ENCODE measurements at regions not wholly inside any gene's neighbourhood (a gene's known extent, or its start where the extent isn't known, plus 50 kb on each side); places are given as distances from the start of the nearest gene placed in this dataset.

DNA sequence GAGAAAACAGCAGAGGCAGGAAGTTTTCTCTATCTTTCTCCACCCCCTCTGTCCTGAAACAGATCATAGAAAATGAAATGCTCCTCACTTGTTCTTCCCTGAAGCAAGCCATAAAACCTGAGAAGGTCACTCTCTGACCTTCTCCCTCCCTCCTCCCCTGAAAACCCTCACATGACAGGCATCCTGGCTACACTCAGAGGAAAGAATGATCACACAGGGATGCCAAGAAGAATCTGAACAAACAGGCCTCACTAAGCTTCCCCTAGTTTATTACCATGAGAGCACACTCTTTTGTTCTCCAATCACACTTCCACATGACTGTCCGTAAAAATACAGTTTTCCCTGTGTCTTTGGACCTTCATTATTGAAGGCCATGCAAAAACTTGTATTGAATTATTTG, 300.1 kb downstream of the BUD13 start:
- no peaks in the 10 kb centered on the region for H3K9me3 ChIP-seq (ENCODE audit: low read depth)
- H3K4me3 ChIP-seq, result no peak overlapping the region
- no peak for DNase-seq
- in situ Hi-C loops (cut with MboI), result no loop called here
- H4K20me1 ChIP-seq (ENCODE audit: insufficient read depth), result no peaks in the 10 kb centered on the region
- TF ChIP-seq EZH2 (IDR thresholded peaks at IDR 0.05; ENCODE audit: insufficient read depth, poor library complexity, severe bottlenecking), result no peak
- no peak for TF ChIP-seq EZH2phosphoT487 (IDR thresholded peaks at IDR 0.05; ENCODE audit: insufficient read depth, low read depth)
- no peaks in the 10 kb centered on the region for H3K9me2 ChIP-seq (ENCODE audit: insufficient read depth)
- H3F3A ChIP-seq (ENCODE audit: insufficient read depth), result no peaks in the 10 kb centered on the region
- H3K9ac ChIP-seq, result no peak overlapping the region
- H3K27me3 ChIP-seq (replicated peaks; ENCODE audit: insufficient read depth), result no peaks in the 10 kb centered on the region
- H3K79me2 ChIP-seq (ENCODE audit: insufficient read depth), result no peaks in the 10 kb centered on the region
- H3K4me1 ChIP-seq (ENCODE audit: insufficient read depth), result peaks cover 8% of the 10 kb centered on the region
- no peak overlapping the region for H3K27ac ChIP-seq
- H3K4me2 ChIP-seq (ENCODE audit: unreplicated experiment), result no peak overlapping the region
- no peak overlapping the region for H2AFZ ChIP-seq
- WGBS, 2 experiments (ENCODE audit: low coverage in 1 of 2, low lambda C conversion rate in 2 of 2, missing lambda C conversion rate in 2 of 2), result 4 to 10% methylated on average over 1 of the region's 1 CpG
- H3K36me3 ChIP-seq (ENCODE audit: low read depth), result no peaks in the 10 kb centered on the region

DNA sequence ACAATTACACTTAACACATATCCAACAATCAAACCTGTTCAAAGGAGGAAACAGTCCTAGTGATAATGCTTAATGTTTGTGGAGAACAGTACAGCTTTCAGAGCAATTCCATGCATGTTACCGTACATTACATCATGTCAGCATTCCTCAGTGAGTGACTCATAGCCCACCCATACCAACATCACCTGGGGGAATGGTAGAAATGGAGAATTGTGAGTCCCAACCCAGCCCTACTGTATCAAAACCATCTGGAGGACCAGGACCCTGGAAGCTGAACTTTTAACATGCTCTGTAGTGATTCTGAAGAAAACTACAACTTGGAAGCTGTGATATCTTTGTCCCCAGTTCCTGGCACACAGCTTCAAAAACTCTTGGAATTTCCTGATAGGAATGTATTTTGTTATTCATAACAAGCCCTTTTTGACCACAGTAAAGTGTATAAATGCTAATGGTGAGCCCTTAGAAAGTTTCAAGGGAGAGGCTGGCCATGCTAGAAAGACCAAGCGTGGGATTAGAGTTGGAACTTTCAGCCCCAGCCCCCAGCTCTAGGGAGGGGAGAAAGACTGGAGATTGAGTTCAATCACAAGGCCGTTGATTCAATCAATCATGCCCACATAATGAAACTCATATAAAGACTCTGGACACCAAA, 301.1 kb downstream of the BUD13 start:
- WGBS, 2 experiments (ENCODE audit: low coverage in 1 of 2, low lambda C conversion rate in 2 of 2, missing lambda C conversion rate in 2 of 2), result 30 to 35% methylated on average over 3 of the region's 3 CpGs
- TF ChIP-seq EZH2 (IDR thresholded peaks at IDR 0.05; ENCODE audit: insufficient read depth, poor library complexity, severe bottlenecking) (no peak), EZH2phosphoT487 (IDR thresholded peaks at IDR 0.05; ENCODE audit: insufficient read depth, low read depth) (no peak)
- peak; percentile 21 for DNase-seq

DNA sequence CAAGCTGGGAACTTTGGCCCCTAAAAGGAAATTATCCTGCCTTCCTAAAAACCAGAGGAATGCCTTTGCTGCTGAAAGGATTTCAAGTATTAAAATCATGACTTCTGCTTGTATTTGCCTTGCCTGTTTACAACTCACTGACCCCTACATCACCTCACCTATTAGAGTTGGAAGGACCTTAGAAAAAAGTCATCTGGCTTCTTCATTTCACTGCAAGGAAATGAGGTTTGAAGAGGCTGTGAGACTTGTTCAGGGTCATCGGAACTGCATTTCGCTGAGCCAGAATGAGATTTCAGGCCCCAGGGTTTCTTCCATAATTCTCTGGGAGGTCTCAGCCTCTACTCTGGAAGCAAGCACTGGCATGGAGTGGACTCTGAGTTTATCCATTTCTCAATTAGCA, 304.1 kb downstream of the BUD13 start:
- H3K9me2 ChIP-seq (ENCODE audit: insufficient read depth), result no peaks in the 10 kb centered on the region
- no peaks in the 10 kb centered on the region for H3K79me2 ChIP-seq (ENCODE audit: insufficient read depth)
- no peak for DNase-seq
- H3K27me3 ChIP-seq (replicated peaks; ENCODE audit: insufficient read depth), result peaks cover 4% of the 10 kb centered on the region; the same call in 1 of the 2 replicates
- H3K9me3 ChIP-seq (ENCODE audit: low read depth), result no peaks in the 10 kb centered on the region
- H3K27ac ChIP-seq, result no peak overlapping the region
- no peak overlapping the region for H3K4me2 ChIP-seq (ENCODE audit: unreplicated experiment)
- no peaks in the 10 kb centered on the region for H3K36me3 ChIP-seq (ENCODE audit: low read depth)
- TF ChIP-seq EZH2phosphoT487 (IDR thresholded peaks at IDR 0.05; ENCODE audit: insufficient read depth, low read depth) (no peak), EZH2 (IDR thresholded peaks at IDR 0.05; ENCODE audit: insufficient read depth, poor library complexity, severe bottlenecking) (no peak)
- H3F3A ChIP-seq (ENCODE audit: insufficient read depth), result no peaks in the 10 kb centered on the region
- in situ Hi-C loops (cut with MboI), result no loop called here
- WGBS, 2 experiments (ENCODE audit: low coverage in 1 of 2, low lambda C conversion rate in 2 of 2, missing lambda C conversion rate in 2 of 2), result 92% methylated on average over 2 of the region's 2 CpGs
- H2AFZ ChIP-seq, result no peak overlapping the region
- H3K4me3 ChIP-seq, result no peak overlapping the region
- peaks cover 8% of the 10 kb centered on the region for H3K4me1 ChIP-seq (ENCODE audit: insufficient read depth)
- H3K9ac ChIP-seq, result no peak overlapping the region
- no peaks in the 10 kb centered on the region for H4K20me1 ChIP-seq (ENCODE audit: insufficient read depth)

More for the DNA sequence above, 301.1 kb downstream of the BUD13 start:
- no peak overlapping the region for H3K4me3 ChIP-seq
- no peaks in the 10 kb centered on the region for H3K27me3 ChIP-seq (replicated peaks; ENCODE audit: insufficient read depth)
- no peaks in the 10 kb centered on the region for H3K9me3 ChIP-seq (ENCODE audit: low read depth)
- no peaks in the 10 kb centered on the region for H3K36me3 ChIP-seq (ENCODE audit: low read depth)
- H3K27ac ChIP-seq, result no peak overlapping the region
- in situ Hi-C loops (cut with MboI), result no loop called here
- H3K9ac ChIP-seq, result no peak overlapping the region
- peaks cover 8% of the 10 kb centered on the region for H3K4me1 ChIP-seq (ENCODE audit: insufficient read depth)
- no peaks in the 10 kb centered on the region for H3F3A ChIP-seq (ENCODE audit: insufficient read depth)
- H3K79me2 ChIP-seq (ENCODE audit: insufficient read depth), result no peaks in the 10 kb centered on the region
- H3K9me2 ChIP-seq (ENCODE audit: insufficient read depth), result no peaks in the 10 kb centered on the region
- H2AFZ ChIP-seq, result no peak overlapping the region
- no peak overlapping the region for H3K4me2 ChIP-seq (ENCODE audit: unreplicated experiment)
- H4K20me1 ChIP-seq (ENCODE audit: insufficient read depth), result no peaks in the 10 kb centered on the region

DNA sequence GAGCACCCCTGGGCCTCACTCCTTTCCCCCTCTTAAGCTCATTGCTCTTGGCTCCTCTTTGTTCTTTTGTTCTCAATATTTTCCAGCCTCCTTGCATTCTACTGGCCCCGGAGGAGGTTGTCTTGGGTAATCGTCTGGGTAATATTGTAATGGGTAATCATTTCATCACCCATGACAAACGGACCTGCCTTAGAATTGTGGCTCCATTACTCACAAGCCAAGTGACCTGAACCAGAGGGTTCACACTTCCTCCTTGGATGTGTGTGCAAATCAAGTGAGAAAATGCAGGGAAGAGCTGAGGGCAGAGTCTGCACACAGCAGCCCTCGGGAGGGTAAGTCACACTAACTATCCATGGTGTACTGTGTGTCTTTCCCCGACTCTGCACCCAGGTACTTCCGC, 305.0 kb downstream of the BUD13 start:
- Histone ChIP-seq H3K4me2 (ENCODE audit: unreplicated experiment) (no peak overlapping the region), H3K9me3 (ENCODE audit: low read depth) (no peaks in the 10 kb centered on the region), H3K9me2 (ENCODE audit: insufficient read depth) (no peaks in the 10 kb centered on the region), H3K9ac (no peak overlapping the region), H4K20me1 (ENCODE audit: insufficient read depth) (no peaks in the 10 kb centered on the region), H3K36me3 (ENCODE audit: low read depth) (no peaks in the 10 kb centered on the region), H3K4me3 (no peak overlapping the region), H3K4me1 (ENCODE audit: insufficient read depth) (peaks cover 8% of the 10 kb centered on the region), H3K79me2 (ENCODE audit: insufficient read depth) (no peaks in the 10 kb centered on the region), H3K27ac (no peak overlapping the region), H3K27me3 (replicated peaks; ENCODE audit: insufficient read depth) (peaks cover 4% of the 10 kb centered on the region; the same call in 1 of the 2 replicates), H3F3A (ENCODE audit: insufficient read depth) (no peaks in the 10 kb centered on the region), H2AFZ (no peak overlapping the region)
- DNase-seq, result peak; percentile 31
- 21 to 31% methylated on average over 6 of the region's 6 CpGs for WGBS, 2 experiments (ENCODE audit: low coverage in 1 of 2, low lambda C conversion rate in 2 of 2, missing lambda C conversion rate in 2 of 2)
- TF ChIP-seq EZH2phosphoT487 (IDR thresholded peaks at IDR 0.05; ENCODE audit: insufficient read depth, low read depth) (no peak), EZH2 (IDR thresholded peaks at IDR 0.05; ENCODE audit: insufficient read depth, poor library complexity, severe bottlenecking) (no peak)
- in situ Hi-C loops (cut with MboI), result no loop called here

Data from GM23248 (cell line).